ENCODE measurements at regions not wholly inside any gene's neighbourhood (a gene's known extent, or its start where the extent isn't known, plus 50 kb on each side); places are given as distances from the start of the nearest gene placed in this dataset.

DNA sequence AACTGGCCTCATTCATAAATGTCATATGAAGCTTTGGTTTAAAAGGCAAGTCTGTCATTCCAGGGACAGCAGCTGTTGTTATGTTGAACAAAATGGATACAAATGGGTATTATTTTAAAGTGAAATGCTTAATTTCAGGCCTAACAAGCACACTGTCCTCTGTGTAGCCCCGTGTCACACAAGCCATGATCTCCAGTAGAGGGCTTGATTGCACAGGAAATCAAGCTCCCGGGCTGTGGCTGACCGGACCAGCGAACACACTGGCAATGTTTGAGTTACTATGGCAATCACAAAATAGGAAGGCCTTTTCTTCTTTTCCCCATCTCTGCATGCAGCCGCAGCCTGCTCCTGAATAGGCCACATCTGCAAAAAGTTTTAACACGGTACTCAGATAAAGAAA lies 64.0 kb upstream of the GSX1 start:
- TF ChIP-seq, protein P1, sequence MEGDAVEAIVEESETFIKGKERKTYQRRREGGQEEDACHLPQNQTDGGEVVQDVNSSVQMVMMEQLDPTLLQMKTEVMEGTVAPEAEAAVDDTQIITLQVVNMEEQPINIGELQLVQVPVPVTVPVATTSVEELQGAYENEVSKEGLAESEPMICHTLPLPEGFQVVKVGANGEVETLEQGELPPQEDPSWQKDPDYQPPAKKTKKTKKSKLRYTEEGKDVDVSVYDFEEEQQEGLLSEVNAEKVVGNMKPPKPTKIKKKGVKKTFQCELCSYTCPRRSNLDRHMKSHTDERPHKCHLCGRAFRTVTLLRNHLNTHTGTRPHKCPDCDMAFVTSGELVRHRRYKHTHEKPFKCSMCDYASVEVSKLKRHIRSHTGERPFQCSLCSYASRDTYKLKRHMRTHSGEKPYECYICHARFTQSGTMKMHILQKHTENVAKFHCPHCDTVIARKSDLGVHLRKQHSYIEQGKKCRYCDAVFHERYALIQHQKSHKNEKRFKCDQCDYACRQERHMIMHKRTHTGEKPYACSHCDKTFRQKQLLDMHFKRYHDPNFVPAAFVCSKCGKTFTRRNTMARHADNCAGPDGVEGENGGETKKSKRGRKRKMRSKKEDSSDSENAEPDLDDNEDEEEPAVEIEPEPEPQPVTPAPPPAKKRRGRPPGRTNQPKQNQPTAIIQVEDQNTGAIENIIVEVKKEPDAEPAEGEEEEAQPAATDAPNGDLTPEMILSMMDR (IDR thresholded peaks at IDR 0.05; ENCODE audit: insufficient read depth, low read depth, low read length): no peak
- no peak for DNase-seq (ENCODE audit: low read depth)
- H3K4me3 ChIP-seq (ENCODE audit: low read depth, low read length): no peak overlapping the region

DNA sequence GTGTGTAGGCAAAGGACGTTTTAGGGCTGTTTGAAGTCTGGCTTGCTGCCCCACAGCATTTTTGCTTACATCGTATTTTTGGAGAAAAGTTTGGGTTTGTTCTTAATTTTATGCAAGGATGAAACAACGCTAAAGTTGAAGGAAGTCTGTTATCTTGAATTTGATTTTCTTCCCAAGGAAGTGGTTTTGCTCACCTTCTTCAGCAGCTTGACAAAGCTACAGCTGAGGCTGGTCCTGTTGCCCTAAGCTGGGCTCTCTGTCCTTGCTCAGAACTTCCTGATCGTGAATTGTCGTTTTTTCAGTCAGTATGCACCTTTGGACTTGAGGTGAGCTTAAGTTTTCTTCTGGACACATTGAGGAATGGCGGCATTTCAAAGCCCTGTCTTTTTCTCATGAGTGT lies 62.1 kb upstream of the GSX1 start:
- TF ChIP-seq, protein P1 (IDR thresholded peaks at IDR 0.05; ENCODE audit: insufficient read depth, low read depth, low read length): no peak
- no peak overlapping the region for H3K4me3 ChIP-seq (ENCODE audit: low read depth, low read length)
- DNase-seq (ENCODE audit: low read depth): no peak
